ENCODE measurements at regions not wholly inside any gene's neighbourhood (a gene's known extent, or its start where the extent isn't known, plus 50 kb on each side); places are given as distances from the start of the nearest gene placed in this dataset.
"Not testable (repeated sequence)": the region's sequence is repeated elsewhere in the genome, so short reads cannot be mapped to it uniquely, and the experiment has no call there.

- H3K36me3 ChIP-seq (ENCODE audit: insufficient read depth, low read depth, low read length): no peaks in the 10 kb centered on the region
- no peaks in the 10 kb centered on the region for H3K27me3 ChIP-seq (ENCODE audit: insufficient read depth, low read length)
- no peak overlapping the region for H3K9ac ChIP-seq (ENCODE audit: low read depth, low read length)
- H3K9me3 ChIP-seq (ENCODE audit: insufficient read depth, low read depth, low read length): peaks cover 5% of the 10 kb centered on the region; the same call in 1 of the 2 replicates
- no peak overlapping the region for H3K4me3 ChIP-seq (ENCODE audit: low read length)
- no peak overlapping the region for H3K27ac ChIP-seq (ENCODE audit: low read length)
- H3K4me1 ChIP-seq (ENCODE audit: insufficient read depth, low read length): no peaks in the 10 kb centered on the region
These were observed 200.8 kb downstream of the ASMT start for GRCh38 chrX:1815456-1816175.

DNA sequence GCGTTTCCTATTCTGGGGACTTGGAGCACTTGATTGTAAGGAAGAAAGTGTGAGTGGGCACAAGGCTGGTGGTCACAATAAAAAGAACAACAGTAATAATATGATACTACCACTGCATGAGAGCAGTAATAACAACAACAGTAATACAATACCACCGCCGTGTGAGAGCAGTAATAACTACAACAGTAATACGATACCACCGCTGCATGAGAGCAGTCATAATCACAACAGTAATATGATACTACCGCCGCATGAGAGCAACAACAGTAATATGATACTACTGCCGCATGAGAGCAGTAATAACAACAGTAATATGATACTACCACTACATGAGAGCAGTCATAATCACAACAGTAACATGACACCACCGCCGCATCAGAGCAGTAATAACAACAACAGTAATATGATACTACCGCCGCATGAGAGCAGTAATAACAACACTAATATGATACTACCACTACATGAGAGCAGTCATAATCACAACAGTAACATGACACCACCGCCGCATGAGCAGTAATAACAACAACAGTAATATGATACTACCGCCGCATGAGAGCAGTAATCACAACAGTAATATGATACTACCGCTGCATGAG, 201.6 kb downstream of the ASMT start:
- not testable (repeated sequence) for H3K4me1 ChIP-seq (ENCODE audit: insufficient read depth, low read length); H3K9me3 ChIP-seq (ENCODE audit: insufficient read depth, low read depth, low read length); H3K4me3 ChIP-seq (ENCODE audit: low read length); H3K36me3 ChIP-seq (ENCODE audit: insufficient read depth, low read depth, low read length); H3K9ac ChIP-seq (ENCODE audit: low read depth, low read length); H3K27ac ChIP-seq (ENCODE audit: low read length); H3K27me3 ChIP-seq (ENCODE audit: insufficient read depth, low read length)

DNA sequence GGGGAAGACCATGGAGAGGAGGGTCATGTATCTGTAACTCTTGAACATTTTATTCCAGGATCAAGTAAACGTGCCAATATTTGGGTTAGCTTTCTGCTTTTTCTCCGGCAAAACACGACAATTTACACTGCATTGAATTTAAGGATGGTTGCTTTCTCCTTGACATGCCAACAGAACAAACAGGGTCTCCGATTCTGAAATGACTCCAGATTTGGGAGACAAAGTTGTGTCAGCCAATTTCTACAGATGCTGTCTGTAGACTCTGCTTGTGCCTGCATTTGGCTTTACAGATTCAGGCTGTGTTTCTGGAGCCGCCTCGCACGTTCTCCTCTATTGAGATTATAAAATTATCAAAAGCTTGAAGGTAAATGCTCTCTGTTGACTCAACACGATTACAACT, 207.0 kb downstream of the ASMT start:
- no peak overlapping the region for H3K27ac ChIP-seq (ENCODE audit: low read length)
- no peaks in the 10 kb centered on the region for H3K9me3 ChIP-seq (ENCODE audit: insufficient read depth, low read depth, low read length)
- H3K4me3 ChIP-seq (ENCODE audit: low read length): no peak overlapping the region
- no peaks in the 10 kb centered on the region for H3K4me1 ChIP-seq (ENCODE audit: insufficient read depth, low read length)
- H3K27me3 ChIP-seq (ENCODE audit: insufficient read depth, low read length): no peaks in the 10 kb centered on the region
- no peak overlapping the region for H3K9ac ChIP-seq (ENCODE audit: low read depth, low read length)
- H3K36me3 ChIP-seq (ENCODE audit: insufficient read depth, low read depth, low read length): no peaks in the 10 kb centered on the region

- no peaks in the 10 kb centered on the region for H3K4me1 ChIP-seq (ENCODE audit: insufficient read depth, low read length)
- no peaks in the 10 kb centered on the region for H3K9me3 ChIP-seq (ENCODE audit: insufficient read depth, low read depth, low read length)
- no peaks in the 10 kb centered on the region for H3K36me3 ChIP-seq (ENCODE audit: insufficient read depth, low read depth, low read length)
These were observed 210.0 kb downstream of the ASMT start for GRCh38 chrX:1824855-1825254.

DNA sequence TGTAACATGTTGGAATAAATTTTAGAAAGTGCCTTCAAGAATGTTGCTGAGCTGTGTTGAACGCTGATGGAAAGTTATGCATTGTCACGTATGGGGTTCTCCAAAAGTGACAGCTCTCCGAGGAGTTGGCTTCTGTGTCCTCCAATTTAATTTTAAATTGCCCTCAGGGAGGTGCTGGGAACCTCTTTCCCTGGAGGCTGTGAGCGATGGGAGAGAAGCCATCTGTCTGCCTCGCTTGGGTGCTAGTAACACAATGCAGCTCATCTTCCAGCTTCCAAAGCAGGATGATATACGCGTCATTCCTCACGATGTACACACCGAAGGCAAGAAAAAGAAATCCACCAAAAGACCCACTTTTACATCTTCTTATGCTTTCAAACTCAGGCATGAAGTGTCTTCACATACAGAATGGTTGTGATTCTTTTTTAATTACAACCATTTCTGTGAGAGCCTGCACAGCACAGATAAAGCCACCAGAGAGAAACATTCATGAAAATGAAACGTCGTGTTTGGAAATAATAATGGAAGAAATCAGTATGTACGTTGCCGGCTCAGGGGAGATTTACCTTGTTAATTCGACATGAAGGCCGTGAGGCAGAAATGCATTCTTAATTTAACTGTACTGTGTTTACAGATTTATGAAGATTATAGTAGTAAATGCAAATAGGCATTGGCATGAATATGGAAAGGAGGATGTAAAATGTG, 218.9 kb downstream of the ASMT start:
- no peaks in the 10 kb centered on the region for H3K36me3 ChIP-seq (ENCODE audit: insufficient read depth, low read depth, low read length)
- H3K9me3 ChIP-seq (ENCODE audit: insufficient read depth, low read depth, low read length): peaks cover 6% of the 10 kb centered on the region
- H3K4me3 ChIP-seq (ENCODE audit: low read length): no peak overlapping the region
- H3K27ac ChIP-seq (ENCODE audit: low read length): no peak overlapping the region
- H3K9ac ChIP-seq (ENCODE audit: low read depth, low read length): no peak overlapping the region
- no peaks in the 10 kb centered on the region for H3K27me3 ChIP-seq (ENCODE audit: insufficient read depth, low read length)
- H3K4me1 ChIP-seq (ENCODE audit: insufficient read depth, low read length): peaks cover 5% of the 10 kb centered on the region; the same call in 1 of the 2 replicates

More at GRCh38 chrX:1824855-1825254, 210.0 kb downstream of the ASMT start:
- H3K27ac ChIP-seq (ENCODE audit: low read length): no peak overlapping the region
- H3K27me3 ChIP-seq (ENCODE audit: insufficient read depth, low read length): no peaks in the 10 kb centered on the region
- no peak overlapping the region for H3K4me3 ChIP-seq (ENCODE audit: low read length)
- H3K9ac ChIP-seq (ENCODE audit: low read depth, low read length): no peak overlapping the region

DNA sequence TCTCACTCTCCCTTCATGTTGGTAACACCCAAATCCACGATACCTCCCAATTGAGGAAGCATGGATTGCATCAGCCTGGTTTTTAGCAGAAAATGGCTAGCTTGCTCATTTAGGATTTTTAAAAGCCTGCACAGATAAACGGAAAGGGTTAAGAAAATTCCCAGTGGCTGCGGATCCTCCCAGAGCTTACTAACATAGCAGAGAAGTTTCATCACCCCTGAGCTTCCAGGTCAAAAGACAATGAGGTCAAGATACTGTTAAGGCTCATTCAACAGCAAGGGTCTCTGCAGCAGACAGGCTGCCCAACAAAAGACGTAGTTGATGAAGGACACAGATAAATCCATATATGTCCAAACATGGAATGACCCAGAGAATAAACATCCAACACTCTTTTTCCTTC, 220.2 kb downstream of the ASMT start:
- Histone ChIP-seq H3K4me1 (ENCODE audit: insufficient read depth, low read length) (peaks cover 5% of the 10 kb centered on the region; the same call in 1 of the 2 replicates), H3K27me3 (ENCODE audit: insufficient read depth, low read length) (no peaks in the 10 kb centered on the region), H3K36me3 (ENCODE audit: insufficient read depth, low read depth, low read length) (no peaks in the 10 kb centered on the region), H3K9ac (ENCODE audit: low read depth, low read length) (peak overlapping the region; percentile 37; the same call in 1 of the 2 replicates), H3K9me3 (ENCODE audit: insufficient read depth, low read depth, low read length) (peaks cover 6% of the 10 kb centered on the region), H3K27ac (ENCODE audit: low read length) (no peak overlapping the region), H3K4me3 (ENCODE audit: low read length) (no peak overlapping the region)

- Histone ChIP-seq H3K4me3 (ENCODE audit: low read length) (no peak overlapping the region), H3K4me1 (ENCODE audit: insufficient read depth, low read length) (peaks cover 5% of the 10 kb centered on the region; the same call in 1 of the 2 replicates), H3K27me3 (ENCODE audit: insufficient read depth, low read length) (no peaks in the 10 kb centered on the region), H3K27ac (ENCODE audit: low read length) (no peak overlapping the region), H3K36me3 (ENCODE audit: insufficient read depth, low read depth, low read length) (no peaks in the 10 kb centered on the region), H3K9ac (ENCODE audit: low read depth, low read length) (no peak overlapping the region), H3K9me3 (ENCODE audit: insufficient read depth, low read depth, low read length) (peaks cover 6% of the 10 kb centered on the region)
These were observed 221.8 kb downstream of the ASMT start for GRCh38 chrX:1836683-1837082.

DNA sequence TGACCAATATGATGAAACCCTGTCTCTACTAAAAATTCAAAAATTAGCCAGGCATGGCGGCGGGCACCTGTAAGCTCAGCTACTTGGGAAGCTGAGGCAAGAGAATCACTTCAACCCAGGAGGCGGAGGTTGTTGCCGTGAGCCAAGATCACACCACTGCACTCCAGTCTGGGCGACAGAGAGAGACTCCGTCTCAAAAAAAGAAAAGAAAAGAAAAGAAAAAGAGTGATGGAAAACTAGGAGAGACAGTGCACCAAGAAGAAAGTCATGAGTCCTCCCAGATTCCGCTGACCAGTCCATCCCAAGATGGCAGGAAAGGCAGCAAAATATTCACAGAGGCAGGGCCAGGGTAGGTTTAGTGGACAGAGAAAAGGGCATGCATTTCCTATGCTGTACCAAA, 226.9 kb downstream of the ASMT start:
- H3K9me3 ChIP-seq (ENCODE audit: insufficient read depth, low read depth, low read length): peaks cover 6% of the 10 kb centered on the region
- no peaks in the 10 kb centered on the region for H3K4me1 ChIP-seq (ENCODE audit: insufficient read depth, low read length)
- no peaks in the 10 kb centered on the region for H3K27me3 ChIP-seq (ENCODE audit: insufficient read depth, low read length)
- H3K4me3 ChIP-seq (ENCODE audit: low read length): no peak overlapping the region
- no peaks in the 10 kb centered on the region for H3K36me3 ChIP-seq (ENCODE audit: insufficient read depth, low read depth, low read length)
- H3K27ac ChIP-seq (ENCODE audit: low read length): no peak overlapping the region
- H3K9ac ChIP-seq (ENCODE audit: low read depth, low read length): no peak overlapping the region

GRCh38 chrX:1847000-1847399, 232.1 kb downstream of the ASMT start:
- not testable (repeated sequence) for H3K27me3 ChIP-seq (ENCODE audit: insufficient read depth, low read length); H3K4me1 ChIP-seq (ENCODE audit: insufficient read depth, low read length); H3K9ac ChIP-seq (ENCODE audit: low read depth, low read length); H3K36me3 ChIP-seq (ENCODE audit: insufficient read depth, low read depth, low read length); H3K27ac ChIP-seq (ENCODE audit: low read length); H3K4me3 ChIP-seq (ENCODE audit: low read length); H3K9me3 ChIP-seq (ENCODE audit: insufficient read depth, low read depth, low read length)

- not testable (repeated sequence) for H3K4me3 ChIP-seq (ENCODE audit: low read length); H3K9ac ChIP-seq (ENCODE audit: low read depth, low read length); H3K36me3 ChIP-seq (ENCODE audit: insufficient read depth, low read depth, low read length); H3K27ac ChIP-seq (ENCODE audit: low read length); H3K9me3 ChIP-seq (ENCODE audit: insufficient read depth, low read depth, low read length); H3K27me3 ChIP-seq (ENCODE audit: insufficient read depth, low read length); H3K4me1 ChIP-seq (ENCODE audit: insufficient read depth, low read length)
These were observed 232.9 kb downstream of the ASMT start for GRCh38 chrX:1847790-1848189.

- no peak overlapping the region for H3K4me3 ChIP-seq (ENCODE audit: low read length)
- no peaks in the 10 kb centered on the region for H3K9me3 ChIP-seq (ENCODE audit: insufficient read depth, low read depth, low read length)
- H3K36me3 ChIP-seq (ENCODE audit: insufficient read depth, low read depth, low read length): no peaks in the 10 kb centered on the region
- H3K27ac ChIP-seq (ENCODE audit: low read length): no peak overlapping the region
- H3K4me1 ChIP-seq (ENCODE audit: insufficient read depth, low read length): no peaks in the 10 kb centered on the region
- no peak overlapping the region for H3K9ac ChIP-seq (ENCODE audit: low read depth, low read length)
- H3K27me3 ChIP-seq (ENCODE audit: insufficient read depth, low read length): no peaks in the 10 kb centered on the region
These were observed 236.7 kb downstream of the ASMT start for GRCh38 chrX:1851527-1851926.

GRCh38 chrX:1852082-1852481, 237.2 kb downstream of the ASMT start:
- Histone ChIP-seq H3K27me3 (ENCODE audit: insufficient read depth, low read length) (no peaks in the 10 kb centered on the region), H3K36me3 (ENCODE audit: insufficient read depth, low read depth, low read length) (no peaks in the 10 kb centered on the region), H3K27ac (ENCODE audit: low read length) (no peak overlapping the region), H3K9ac (ENCODE audit: low read depth, low read length) (no peak overlapping the region), H3K9me3 (ENCODE audit: insufficient read depth, low read depth, low read length) (no peaks in the 10 kb centered on the region), H3K4me1 (ENCODE audit: insufficient read depth, low read length) (no peaks in the 10 kb centered on the region), H3K4me3 (ENCODE audit: low read length) (no peak overlapping the region)

All from iPS-20b (cell line).